GM18519 (cell line): ENCODE measurements at regions not wholly inside any gene's neighbourhood (a gene's known extent, or its start where the extent isn't known, plus 50 kb on each side); places are given as distances from the start of the nearest gene placed in this dataset.
"Not testable (repeated sequence)": the region's sequence is repeated elsewhere in the genome, so short reads cannot be mapped to it uniquely, and the experiment has no call there.

Experiments used
- ATAC-seq: cut with Tn5 transposase; IDR thresholded peaks from one replicate; pipeline ENCODE4 v1.9.1; 2021; ENCODE audit warnings: mild to moderate bottlenecking, moderate library complexity; ENCODE audit not compliant: unreplicated experiment, low FRiP score

DNA sequence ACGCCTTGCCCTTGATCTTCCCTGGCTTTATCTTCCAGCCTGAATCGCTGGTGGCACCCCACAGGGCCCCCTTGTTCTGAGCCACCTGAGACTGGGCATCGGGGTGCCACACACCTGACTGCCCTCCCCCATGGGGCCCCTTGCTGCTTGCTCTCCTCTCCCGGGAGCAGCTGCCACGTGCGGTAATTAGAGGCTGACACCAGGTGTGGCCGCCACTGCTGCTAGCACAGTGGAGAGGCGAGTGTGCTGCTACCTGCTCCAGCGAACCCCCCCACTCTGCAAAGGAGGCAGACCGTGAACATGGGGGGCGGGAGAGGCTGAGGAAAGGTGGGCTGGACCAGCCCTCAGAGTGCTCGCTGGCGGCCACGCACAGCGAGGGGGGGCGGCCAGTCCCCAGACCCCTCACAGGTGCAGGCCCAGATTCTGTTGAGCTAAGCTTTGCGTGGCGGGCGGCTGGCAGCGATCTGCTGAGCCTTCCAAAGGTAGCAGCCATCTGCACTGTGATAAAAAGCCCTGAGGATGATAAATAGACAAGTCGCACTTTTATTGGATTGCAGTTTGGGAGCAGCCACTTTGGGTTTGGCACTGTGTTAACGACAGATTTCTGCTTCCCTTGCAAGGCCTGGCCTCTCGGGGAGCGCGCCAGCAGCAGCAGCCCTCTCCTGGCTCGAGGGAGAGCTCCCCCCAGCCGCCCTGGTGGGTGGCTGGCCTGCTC lies 167.9 kb upstream of the GSE1 start:
- no peak for ATAC-seq

DNA sequence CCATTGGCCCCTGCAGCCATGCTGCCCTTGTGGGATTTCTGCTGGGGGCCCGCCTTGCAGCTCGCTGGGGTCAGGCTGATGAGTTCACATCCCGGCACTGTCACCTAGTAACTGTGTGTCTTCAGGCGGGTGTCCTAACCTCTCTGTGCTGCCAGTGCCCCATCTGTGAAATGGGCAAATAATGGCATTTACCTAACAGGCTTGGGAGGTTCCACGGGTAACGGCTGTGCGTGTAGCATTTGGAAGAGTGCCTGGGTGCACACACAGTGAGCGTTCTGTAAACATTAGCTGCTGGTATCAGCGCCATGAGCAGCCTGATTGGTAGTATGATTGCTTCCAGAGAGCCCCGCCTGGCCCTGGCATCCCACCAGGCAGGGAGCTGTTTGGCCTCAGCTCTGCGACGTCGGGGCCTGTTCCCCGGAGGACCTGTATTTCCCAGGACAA lies 167.3 kb upstream of the GSE1 start:
- no peak for ATAC-seq

DNA sequence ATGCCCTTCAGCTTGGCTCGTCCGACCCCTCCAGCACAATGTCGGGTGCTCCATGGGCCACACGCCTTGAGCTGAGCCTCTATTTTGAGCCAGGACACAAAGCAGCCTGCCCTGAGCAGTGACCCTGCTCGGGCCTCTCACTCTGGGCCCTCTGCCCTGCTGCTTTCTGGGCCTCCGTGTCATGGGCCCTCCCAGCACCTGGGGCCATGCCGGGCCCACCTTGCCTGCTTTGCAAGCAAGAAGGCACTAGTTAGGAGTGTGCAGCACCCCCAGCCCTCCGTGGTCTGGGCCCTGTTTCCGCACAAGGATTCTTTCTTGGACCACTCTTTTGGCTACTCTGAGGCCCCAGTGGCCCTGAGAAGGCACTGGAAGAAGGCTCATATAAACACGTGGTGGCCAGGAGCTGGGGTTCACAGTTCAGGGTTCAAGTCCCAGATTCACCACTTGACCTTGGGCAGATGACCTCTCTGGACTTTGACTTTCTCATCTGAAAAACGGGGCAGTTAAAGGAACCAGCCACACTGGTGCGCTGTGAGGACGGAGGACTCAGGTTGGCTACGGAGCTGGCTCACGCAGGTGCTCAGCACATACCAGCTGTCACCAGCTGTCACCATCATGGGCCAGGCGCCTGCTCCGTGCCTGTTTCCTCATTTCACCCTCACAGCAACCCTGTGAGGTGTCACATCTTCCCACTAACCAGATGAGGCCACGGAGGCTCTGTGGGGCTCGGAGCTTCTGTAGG lies 166.0 kb upstream of the GSE1 start:
- ATAC-seq = no peak

DNA sequence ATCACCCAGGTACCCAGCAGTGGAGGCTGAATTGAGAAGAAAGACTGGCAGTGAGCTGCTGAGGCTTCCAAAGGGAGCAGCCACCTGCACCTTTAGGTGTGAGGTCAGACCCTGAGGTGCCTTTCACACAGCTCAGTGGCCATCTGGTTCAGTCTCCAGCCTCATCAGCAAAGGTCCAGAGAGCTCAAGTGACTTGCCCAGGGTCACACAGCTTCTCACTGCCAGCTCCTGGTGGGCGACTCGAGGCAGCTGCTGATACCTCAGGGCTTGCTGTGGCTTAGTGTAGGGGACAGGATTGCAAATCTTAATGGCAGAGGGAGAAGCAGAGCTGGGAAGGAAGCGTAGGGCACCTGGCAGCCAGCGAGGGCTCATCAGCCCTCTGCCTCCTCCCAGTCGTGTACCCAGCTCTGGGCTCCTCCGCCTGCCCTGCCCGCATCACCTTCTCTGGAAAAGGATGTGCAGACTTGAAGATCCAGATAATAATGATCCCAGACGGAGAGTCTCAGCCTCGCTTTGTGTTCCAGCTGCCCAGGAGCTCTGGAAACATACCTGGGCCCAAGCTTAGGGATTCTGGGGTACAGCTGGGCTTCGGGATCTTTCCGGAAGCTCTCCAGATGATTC lies 165.3 kb upstream of the GSE1 start:
- no peak for ATAC-seq

DNA sequence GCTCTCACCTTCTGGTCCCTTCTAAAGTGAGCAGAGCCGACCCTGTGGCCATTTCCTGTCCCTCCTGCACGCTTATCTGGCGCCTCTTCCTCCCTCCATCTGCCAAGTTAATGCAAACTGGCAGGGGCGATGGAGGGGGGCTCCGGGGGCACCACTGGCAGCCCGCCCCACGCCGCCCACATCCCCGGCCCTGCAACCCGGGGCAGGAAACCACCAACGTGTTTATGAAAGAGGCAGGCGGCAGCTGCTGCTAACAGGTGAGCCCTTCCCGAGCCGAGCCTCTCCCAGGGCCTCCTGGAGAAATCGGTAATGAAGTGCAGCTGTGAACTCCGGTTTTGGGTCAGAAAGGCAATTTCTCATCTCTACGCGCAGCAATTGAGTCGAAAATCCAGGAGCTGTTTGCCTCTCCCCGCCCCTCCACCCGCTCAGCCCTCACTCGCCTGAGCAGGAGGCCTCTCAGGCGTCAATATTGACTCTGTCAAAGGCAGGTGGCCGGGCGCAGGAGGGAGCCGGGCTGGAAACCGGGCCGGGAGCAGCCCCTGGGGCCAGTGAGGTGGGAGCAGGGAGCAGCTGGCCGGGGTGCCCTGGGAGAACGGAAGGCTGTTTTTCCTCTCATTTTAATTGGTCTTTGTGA lies 164.4 kb upstream of the GSE1 start:
- no peak for ATAC-seq

DNA sequence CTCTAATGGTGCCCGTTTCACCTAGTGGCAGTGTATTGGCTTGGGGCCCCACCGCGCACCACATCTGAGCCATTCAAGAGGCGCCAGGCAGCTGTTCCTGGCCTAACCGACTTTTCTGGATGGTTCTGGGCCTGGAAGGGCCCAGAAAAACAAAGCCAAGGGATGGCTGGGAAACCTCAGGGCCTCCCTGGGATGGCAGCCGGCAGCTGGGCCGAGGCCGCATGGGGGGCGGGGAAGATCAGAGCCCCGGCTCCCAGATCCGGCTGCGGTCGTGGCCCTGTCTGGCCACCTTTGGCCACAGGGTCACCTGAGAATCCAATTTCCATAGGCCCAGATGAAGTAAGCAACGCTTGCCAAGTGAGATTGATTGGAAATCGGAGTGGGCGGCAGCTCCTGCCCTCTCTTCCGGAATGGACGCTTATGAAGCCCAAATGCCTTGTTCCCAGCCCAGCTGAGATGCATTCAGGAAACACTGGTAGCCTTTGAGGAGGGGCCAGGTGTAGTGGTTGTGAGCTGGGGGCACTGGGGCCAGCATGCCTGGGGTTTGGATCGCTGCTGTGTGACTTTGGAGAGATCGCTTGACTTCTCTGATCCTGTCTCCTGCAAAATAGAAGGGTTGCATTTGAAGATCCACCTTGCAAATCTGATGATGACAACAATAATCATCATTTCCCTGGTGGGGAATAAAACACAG lies 163.8 kb upstream of the GSE1 start:
- no peak for ATAC-seq

DNA sequence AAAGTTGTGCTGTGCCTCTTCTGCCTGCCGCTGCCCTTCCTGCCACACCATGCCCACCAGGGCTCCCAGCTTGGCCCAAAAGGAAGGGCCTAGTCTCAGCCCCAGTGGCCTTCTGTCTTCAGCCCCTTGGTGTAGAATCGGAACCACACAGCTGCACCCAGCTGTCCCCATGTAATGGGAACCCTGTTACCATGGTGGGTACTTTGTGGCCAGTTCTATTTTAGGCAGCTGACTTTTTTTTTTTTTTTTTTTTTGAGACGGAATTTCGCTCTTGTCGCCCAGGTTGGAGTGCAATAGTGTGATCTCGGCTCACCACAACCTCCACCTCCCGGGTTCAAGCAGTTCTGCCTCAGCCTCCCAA lies 163.3 kb upstream of the GSE1 start:
- no peak for ATAC-seq

DNA sequence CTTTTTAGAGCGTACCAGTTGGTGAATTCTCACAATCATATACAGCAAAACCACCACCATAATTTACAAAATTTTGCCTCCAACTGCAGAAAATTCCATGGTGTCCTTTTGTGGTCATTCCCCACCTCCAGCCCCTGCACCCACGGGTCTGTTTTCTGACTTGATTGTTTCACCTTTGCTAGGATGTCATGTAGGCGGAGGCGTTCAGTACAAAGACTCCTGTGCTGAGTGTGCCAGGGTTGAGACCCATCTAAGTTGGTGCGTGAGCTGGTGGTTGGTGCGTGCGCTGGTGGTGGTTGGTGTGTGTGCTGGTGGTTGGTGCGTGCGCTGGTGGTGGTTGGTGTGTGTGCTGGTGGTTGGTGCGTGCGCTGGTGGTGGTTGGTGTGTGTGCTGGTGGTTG lies 162.0 kb upstream of the GSE1 start:
- ATAC-seq = not testable (repeated sequence)

DNA sequence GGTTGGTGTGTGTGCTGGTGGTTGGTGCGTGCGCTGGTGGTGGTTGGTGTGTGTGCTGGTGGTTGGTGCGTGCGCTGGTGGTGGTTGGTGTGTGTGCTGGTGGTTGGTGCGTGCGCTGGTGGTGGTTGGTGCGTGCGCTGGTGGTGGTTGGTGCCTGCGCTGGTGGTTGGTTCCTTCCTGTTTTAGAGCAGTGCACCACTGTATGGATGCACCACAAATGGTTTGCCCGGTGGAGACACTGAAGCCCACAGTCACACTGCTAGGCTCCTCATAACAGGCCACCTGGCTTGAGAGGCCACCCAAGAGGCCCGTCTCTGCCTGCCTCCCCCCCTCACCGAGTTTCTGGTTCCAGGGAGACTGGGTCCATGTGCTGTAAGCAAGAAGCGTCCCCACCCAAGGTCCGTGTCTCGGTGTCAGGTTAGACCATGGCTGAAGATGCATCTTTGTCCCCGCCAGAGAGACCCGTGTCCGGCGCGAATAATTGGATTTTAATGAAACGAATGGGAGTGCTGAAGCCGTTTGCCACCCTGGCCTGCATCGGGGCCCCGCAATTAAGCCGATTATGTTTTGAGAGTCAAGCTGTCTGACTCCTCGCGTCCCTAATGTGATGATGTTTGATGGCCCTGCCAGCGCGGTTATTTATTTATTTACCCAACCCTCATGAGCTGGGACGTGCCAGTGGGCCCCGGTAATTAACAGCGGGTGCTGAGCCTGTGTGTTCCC lies 161.3 kb upstream of the GSE1 start:
- no peak for ATAC-seq

DNA sequence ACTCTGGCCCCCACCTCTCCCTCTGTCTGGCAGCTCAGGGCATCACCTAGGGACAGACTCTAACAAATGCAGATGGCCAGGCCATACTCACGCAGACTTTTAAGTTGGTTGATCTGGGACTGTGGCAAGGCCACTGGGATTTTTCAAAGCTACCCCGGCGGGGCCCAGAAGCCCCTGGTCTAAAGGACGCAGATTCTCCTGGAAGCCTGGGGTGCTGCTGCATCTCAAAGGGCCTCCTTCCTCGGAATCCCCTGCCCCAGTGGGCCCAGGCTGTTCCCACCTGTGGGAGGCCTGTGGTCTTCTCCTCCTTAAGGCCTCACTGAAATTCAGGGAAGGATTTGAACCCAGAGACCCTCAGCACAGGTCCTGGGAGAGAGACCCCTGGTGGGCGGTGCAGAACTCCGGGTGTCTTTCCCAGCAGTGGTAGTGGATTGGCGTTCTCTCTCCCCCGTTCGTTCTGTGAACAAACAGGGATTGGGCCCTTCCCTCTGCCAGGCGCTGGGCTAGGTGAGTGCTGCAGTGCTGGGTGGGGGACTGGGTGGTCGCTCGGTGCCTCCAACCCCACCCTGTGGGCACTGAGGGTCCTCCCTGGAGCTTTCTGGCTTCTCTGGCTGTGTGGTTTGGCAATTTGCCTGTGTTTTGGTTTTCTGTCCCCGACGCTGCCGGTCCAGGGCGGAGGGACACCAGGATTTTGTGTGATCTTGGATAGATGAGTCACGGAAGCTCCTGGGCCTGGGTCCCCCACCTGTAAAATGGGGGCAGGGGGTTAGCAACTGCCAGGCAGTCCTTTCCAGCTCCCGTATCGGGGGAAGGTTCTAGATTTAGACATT lies 160.5 kb upstream of the GSE1 start:
- ATAC-seq = no peak

DNA sequence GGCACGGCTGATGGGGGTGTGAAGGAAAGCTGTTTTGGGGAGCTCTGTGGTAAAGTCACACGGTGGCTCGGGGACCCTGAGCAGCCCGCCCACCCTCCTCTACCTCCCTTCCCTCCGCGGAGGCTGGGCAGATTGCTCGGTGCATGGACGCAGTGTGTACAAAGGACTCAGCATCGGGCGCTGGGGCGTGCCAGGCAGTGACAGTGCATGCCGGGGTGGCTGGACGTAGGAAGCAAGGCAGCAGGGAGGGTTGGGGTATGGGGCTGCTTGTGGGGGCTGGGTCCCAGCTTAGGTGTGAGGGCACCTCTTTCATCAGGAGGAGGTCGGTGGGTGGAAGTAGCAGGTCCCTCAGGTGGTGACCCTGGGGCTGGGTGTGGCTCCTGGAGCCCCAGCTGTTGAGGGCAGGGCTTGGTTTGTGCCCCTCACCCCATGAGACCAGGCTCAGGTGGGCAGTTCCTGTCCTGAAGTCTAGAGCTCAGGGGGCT lies 159.9 kb upstream of the GSE1 start:
- no peak for ATAC-seq

DNA sequence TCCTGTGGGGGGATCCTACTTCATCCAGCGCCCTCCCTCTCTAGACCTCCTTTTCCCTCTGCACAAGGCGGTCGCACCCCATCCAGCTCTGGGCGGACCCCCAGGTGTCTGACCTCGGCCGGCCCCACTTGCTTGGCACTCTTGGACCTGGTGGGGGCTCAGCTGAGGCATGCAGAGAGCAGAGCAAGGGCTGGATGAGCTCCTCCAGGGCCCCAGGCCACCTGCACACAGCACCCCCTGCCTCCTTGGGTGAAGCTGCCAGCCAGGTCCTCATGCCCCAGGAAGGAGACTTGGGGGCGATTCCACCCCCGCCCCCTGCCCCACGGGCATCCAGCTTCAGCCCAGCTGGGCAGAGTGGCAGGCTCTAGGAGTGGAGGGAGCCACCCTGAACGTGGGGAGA lies 159.4 kb upstream of the GSE1 start:
- no peak for ATAC-seq

DNA sequence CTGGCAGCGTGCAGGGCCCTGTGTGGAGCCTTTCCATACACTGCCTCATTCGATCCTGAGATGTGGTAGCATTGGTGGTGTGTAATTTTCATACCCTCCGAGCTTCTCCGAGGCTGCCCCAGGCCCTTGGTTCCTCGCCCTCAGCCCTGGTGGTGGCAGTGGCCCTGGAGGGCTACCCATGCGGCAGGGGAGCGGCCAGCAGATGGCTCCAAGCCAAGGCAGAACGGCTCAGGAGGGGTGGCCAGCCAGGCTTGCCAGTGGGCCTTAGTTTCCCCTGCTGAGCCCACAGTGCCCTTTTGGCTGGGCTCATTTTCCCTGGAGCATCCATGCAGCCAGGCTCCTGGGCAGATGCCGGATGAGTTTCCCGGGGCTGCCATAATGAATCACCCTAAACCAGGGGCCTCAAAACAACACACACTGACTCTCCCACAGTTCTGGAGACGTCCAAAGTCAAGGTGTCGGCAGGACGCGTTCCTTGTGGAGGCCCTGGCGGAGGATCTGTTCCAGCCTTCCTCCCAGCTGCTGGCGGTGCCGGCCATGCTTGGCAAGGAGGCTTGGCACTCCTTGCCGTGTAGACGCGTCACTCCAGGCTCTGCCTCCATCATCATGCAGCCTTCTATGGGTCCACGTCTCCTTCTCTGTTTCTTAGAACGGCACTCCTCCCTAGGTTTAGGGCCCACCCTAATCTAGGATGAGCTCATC lies 158.8 kb upstream of the GSE1 start:
- no peak for ATAC-seq

DNA sequence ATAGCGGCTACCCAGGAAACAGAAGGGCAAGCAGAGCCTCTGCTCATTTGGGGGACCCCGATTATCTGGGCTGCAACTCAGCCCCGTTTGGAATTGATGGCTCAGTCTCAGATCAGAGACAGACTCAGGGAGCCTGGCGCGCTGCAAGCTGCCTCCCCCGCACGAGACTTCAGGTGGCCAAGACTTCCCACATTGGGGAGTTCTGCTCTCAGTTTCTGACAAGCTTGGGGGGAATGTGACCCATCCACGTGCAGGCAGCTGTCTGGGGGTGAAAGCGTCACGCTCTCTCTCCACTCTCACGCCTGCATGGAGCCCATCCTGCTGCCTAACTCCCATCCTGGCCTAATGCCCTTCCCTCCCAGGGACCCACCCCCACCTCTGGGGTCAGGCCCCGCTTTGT lies 157.6 kb upstream of the GSE1 start:
- ATAC-seq = no peak

DNA sequence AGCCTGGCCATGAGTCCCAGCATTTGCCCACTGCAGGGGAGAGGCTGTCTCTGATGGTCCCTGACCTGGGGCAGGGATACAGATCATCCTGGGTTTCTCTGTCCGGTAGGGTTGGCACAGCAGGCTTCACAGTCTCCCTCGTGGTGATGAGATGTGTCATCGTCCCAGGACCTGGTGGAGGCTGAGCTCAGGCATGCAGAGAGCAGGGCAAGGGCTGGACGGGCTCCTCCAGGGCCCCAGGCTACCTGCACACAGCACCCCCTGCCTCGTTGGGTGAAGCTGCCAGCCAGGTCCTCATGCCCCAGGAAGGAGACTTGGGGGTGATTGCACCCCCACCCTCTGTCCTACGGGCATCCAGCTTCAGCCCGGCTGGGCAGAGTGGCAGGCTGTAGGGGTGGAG lies 155.8 kb upstream of the GSE1 start:
- no peak for ATAC-seq

DNA sequence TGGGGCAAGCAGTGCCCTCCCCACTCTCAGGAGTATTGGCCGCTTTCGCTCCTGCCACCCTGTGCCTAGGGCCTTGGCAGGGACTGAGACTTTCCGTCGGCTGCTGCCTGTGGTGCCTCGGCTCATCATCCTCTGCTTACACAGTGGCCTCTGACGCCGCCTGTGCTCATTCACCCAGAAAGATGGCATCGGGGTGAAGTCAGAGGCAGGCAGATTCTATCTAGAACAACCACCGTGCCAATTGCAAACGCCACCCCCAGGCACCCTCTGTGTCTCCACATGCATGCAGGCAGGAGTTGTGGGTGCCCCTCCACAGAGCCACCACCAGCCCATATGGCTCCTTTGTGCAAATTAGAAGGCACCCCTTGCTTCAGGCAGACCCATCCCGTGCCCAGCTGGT lies 154.2 kb upstream of the GSE1 start:
- ATAC-seq = no peak

DNA sequence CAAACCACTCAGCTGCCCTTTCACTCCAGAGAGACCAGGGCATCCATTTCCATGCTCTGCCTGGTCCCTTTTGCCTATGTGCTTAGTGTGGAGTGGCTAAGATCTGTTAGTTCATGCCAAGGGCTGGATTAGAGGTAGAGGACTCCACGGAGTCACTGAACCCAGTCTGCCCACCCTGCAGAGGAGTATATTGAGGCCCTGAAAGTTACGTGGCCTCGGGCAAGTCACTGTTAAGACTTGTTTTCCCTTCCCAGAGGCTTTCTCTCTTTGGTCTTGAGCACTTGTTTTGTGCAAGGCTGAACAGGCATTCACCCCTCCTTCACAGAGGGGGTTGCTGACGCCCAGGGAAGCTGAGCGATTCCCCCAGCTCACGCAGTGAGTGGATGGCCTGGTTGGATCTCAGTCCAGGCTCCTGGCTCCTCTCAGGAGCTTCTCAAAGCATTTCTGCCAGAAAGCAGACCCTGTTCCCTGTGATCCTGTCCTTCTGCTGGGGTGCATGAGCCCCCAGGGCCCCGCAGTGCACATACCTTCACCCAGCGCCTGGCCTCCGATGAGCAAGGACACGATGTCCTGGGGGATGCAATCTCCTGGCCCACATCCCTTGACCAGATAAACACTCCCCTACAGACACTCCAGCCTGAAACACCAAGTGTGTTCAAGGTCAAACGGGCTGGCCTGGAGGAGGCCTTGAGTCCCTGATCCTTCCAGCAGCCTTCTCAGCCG lies 153.4 kb upstream of the GSE1 start:
- ATAC-seq = no peak
